OCI-M1 (cell line): ENCODE measurements at regions not wholly inside any gene's neighbourhood (a gene's known extent, or its start where the extent isn't known, plus 50 kb on each side); places are given as distances from the start of the nearest gene placed in this dataset.

ENCODE experiments used
- DNase-seq: peaks from one replicate; lab custom pipeline; 2025; lab: John Stamatoyannopoulos, UW

DNA sequence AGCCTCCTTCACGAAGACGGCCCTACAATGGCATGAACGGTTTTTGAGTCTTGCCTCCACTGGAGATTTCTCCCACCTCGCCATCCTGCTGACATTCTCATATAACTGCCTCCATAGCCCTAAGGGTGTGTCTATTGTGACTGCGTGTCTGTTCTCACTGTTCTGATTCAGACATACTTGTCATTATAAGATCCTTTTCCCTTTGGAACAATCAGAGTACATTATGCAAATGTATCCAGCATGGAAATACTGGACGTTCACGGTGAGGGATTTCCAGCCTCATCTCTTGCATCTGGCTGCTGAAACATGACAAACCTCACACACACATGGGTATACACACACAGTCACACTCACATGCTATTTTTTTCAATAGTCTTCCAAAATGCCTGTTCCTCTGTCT, 402.1 kb downstream of the DIRAS2 start:
- DNase-seq = no peak

DNA sequence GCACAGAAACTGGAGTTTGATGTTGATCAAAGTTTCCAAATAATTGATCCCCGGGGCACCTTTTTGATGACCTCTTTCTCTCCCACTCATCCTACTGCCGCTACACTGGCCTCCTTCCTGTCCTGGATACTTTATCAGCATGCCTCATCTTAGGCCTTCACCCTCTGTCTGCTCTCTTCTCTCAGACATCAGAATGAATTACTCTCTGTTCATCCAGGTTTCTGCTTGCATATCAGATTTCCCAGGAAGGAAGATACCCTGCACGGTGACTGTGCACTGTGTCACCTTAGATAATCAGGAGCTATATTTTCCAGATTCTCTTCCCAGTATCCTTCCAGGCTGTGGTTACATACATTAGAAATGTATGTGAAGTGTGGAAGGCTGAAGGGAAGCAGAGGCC, 397.0 kb downstream of the DIRAS2 start:
- no peak for DNase-seq

DNA sequence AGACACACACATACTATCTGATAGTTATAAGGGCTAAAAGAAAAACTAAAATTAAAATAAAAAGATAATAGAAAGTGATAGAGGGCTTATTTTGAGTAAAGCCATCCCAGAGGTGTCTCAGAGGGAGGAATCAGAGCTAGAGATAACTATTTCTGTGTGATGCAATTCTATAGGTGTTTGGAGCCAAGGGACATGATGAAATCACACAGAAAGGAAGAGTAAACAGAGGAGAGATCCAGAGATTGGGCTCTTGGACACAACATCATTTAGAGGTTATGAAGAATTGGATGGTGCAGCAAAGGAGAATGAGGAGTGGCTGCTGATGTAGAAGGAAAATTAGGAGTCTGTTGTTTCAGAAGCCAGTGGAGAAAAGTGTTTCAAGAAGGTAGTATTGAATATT, 393.5 kb downstream of the DIRAS2 start:
- no peak for DNase-seq

DNA sequence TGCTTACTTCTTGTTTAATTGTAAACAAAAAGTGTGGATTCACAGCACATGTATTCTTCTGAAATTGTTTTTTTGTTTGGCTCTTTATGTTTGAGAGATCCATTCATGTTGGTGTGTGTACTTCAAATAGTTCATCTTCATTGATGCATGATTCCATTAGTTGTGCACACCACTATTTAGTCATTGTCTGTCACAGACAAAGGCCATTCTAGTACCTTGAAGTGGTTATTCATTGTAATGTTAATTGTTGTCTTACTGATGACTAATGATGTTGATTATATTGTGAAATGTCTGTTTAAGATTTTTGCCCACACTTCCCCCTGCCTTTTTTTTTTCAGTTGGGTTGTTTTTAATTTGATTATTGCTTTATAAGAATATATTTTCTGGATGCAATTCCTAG, 391.3 kb downstream of the DIRAS2 start:
- DNase-seq = no peak

DNA sequence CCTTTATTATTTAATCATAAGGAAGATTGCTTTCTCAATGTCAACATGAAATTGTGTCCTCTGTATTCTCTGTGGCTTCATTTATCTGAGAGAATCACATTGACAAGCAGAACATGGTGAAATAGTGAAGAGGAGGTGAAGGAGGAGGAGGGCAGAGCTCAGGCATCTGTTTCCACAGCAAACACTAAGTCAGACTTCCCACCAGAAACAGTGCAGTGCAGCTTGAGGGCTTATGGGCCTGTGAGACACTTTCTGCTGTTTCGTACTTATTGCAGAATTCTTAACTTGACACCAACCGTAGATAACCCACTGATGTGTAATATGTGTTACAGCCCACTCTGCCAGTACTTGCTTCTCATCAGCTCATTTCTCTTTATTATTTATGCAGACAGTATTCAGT, 386.3 kb downstream of the DIRAS2 start:
- no peak for DNase-seq

DNA sequence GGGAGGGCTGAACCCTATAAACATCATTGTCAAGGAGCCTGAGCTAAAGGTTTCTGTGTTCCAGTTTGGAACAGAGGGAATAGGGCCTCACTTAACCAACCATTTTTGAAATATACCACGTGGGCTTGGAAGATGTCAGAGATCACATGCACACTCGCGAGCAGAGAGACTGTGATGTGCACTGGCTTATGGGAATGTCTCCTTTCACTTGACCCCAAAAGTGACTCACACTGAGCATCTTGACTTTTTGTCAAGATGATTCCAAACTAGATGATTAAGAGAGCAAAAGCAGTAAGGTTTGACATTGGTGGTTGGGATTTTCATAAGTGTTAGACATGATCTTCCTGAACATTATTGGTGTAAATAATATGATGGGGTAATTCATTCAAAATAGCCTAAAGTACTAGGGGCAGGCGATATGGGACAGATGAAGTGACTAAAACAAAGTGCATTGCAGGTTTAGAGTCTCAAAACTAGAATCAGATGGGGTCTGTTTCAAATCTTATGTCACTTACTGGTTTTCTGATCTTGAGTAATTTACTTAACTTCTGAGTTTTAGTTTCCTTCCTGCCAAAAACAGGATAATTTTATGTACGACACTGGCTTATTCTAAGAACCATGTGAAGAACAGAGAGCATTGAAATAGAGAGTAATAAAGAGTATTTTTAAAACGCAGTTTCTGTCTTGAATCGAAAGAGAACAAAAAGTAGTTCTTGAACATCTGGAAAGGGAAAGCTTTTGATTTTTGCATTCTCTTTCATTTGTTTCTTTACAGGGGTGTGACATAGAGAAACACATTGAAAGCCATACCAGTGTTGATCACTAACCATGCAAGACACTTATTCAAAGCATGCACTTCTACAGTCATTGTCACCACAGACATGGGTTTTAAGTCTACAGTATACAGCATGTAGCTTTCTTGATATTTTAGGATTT, 383.0 kb downstream of the DIRAS2 start:
- no peak for DNase-seq

DNA sequence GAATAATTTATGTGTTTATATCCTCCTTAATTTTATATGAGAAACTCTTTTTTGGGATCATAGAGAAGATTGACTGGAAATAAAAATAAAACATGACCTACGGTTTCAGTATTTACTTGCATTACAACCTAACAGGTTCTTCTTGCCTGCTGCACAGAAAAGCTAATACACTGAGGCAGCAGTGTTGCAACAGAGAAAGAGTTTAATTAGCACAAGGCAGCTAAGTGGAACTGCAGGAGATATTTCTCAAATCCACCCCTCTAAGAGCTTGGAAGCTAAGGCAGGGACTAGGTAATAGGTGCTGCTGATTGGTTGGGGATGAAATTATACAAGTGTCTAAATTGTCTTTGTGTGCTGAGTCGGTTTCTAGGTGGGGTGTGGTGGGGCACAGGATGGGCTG, 380.9 kb downstream of the DIRAS2 start:
- no peak for DNase-seq

DNA sequence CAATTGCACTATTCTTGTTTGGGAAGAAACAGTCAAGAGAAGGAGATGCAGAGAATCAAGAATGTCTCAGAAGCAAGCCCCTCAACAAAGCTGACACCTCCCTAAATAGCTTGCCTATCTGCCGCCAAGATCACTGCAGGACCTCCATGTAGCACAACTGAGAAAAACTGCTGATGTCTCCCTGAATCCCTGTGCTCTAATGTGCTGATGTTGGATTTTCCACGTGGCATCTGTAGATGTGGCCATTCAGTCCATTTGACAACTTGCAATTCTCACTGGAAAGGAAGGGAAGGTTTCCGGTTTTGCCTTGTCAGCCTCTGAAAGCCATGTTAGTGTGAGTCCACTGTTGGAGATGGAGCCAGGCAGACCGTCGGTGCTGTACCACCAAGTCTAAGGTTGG, 374.0 kb downstream of the DIRAS2 start:
- DNase-seq = no peak

DNA sequence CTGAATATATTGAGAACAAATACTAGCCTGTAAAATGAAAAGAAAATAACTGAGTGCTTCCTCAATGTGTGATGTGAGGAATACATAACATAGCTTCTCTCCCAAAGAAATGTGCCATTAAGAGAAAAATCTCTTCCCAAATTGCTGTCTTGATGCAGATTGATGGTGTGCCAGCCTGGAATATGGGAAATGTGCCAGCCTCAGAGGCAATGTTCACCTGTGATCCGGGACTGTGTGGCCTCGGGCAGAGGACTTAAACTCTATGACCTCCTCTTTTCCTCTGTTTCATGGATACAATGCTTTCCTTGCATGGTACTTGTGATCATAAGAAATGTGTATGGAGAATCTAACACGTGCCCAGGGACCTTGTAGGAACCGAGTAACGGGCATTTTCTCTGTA, 370.9 kb downstream of the DIRAS2 start:
- DNase-seq = no peak

DNA sequence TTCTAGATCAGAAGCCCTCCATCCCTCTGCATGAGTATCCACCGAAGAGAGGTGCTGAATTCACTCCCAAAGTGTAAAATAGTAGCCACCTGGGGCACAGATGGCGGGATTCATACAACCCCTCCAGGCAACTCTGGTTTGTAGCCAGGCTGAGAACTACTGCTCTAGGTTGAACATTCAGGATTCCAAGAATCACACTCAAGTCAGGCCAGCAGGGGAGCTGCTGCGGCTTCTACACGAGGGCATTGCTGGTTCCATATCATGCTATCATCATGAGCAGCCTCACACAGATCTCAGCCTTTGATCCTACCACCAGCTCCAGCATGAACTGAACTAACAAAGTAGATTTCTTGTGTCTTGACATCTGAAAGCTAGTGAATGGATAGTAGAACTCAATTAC, 367.9 kb downstream of the DIRAS2 start:
- DNase-seq = no peak

DNA sequence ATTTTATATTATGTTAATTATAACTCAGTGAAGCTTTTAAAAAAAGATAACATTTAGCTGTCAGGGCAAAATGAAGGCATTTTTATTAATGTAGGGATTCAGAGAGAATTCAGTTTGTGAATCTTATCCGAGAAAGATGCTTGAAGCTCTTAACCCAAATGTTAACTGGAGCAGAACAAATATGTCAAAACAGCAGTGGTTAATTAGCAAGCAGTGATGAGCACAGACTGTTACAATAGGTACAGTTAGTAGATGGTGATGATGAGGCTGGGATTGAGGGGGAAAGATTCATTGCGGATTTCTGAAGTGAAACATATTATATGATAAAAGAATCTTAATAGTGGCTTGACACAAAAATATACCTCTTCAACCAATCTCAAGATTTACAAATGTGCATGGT, 356.7 kb downstream of the DIRAS2 start:
- DNase-seq = no peak

DNA sequence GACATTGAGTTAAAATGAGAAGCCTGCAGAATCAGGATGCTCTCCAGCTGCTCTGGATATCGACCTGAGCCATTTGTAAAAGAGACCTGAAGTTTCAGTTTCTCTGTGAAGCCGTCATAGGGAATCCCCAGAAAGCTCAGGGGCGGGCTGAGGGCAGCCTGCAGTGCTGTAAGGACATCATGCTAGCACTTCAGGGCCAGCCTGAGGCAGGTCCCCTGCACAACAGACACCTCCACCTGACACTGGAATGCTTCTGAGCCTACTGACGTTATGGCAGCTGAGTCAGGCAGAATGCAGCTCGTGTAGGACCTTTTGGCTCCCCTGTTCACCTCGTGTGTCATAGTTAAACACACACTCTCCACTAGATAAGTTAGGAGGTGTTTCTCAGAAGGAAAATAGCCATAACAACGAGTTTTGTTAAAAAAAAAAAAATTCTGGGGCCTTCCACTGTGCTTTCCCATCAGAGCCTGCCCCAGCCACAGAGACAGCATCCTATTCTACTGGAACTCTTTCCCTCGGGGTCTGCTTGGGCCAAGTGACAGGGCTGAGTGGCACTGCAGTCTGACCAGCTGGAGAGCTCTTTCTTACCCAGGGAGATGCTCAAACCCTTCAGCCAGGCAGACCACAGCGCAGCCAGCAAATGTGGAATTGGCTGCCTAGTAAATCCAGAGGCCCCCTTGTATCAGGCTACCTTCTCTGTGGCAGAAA, 354.9 kb downstream of the DIRAS2 start:
- no peak for DNase-seq

DNA sequence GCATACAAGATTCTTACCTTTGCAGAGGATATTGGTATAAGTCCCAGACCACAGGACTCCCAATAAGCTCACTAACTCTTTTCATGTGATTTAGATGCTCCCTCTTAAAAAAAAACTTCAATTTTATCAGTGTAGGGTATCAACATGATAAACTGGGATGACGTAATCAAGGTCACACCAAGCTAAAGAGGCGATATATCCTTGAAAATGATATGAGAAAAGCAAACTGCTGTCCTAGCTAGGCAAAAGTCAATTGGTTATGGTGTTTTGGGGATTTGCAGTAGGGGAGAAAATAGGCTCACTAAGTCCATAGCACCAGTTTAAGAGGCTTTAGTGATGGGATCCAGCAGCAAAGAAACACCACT, 354.4 kb downstream of the DIRAS2 start:
- no peak for DNase-seq

DNA sequence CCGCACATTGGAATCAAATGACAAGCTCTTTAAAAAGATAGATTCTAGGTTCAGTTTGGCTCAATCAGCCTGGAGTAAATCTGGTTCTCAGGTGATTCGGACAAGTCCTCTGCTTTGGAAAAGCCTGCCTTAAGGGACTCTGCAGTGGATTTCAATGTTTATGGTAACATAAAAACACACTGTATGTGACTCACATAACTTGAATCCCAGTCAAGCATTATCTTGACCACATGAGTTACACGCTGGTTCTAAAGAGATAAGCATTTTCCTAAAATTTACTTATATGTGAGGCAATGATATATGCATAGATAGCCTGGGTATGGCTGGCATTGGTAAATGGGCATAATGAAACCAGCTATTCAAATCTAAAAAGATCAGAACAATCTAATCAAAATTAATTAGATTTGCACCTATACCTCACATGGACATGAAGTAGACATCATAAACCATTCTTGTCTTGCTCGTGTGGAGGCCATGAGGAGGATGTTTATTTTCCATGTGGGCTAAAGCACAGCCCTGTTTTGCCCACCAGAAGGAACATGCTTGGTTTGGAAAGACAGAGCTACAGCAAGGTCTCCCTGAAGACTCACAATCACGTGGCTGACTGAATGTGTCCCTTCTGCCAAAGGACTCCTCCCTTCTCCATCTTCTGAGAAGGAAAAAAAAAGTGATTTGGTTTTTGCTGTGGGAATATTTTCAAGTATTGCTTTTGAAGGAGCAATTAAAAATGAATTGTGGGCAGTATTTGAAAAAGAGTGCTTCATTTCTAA, 351.7 kb downstream of the DIRAS2 start:
- no peak for DNase-seq

DNA sequence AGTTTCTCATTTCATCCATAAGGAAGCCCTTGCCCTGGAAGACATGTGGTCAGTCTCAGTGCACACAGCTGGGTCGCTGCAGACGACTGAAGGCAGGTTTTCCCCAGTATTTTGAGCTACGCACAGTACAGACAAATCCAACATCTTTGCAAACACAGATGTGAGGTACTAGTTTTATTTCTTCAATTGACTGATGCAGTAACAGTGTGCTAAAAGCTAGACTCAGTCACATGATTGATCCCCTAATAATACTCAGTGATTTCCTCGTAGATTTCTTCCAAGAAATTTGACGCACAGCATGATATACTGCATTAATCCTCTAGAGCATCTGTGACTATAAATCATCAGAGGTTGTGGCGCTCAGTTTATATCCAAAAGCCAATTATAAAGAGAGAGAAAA, 346.1 kb downstream of the DIRAS2 start:
- no peak for DNase-seq

DNA sequence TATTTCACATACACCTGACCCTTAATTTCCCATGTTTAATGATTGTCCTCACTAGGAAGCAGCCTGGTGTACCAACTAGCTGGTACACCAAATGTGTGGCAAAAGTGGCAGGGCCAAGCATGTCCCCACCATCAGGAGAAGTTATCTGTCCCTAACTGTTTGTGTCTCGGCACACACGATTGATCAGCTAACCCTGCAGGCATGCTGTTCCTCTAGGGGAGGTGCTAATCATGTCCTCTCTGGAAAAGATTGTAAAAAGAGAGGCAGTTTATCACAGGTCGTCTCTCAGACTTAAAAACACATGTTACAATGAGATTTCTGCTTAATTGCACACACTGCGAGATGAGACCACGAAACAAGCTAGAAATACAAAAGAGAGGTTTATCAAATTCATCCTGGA, 342.7 kb downstream of the DIRAS2 start:
- DNase-seq = no peak

DNA sequence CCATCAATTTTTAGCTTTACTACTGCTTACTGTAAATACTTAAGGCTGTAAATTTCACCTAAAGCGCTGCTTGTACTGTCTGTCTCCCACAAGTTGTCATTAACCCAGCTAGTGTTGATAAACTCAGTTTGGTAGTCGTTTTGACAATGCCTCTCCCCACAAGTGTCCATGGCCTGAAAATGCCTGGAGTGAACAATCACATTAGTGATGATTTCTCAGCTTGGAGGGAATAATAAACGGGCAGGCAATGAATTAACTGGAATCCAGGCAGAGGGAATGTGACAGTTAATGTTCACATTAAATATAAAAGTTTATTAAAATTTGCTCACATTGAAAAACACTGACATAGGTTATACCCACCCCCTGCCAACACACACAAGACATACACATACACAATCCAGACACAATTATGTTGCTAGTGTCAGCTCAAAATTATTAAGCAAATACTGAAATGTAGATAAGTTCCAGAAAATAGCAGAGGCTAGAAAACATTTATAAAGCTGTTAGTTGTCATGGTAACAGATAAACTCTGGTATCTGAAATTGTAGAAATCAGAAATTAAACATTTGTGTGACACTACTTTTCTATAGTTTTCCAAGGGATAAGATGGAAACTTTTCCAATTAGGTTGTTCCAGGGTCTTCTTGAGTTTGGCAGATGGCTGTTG, 341.9 kb downstream of the DIRAS2 start:
- DNase-seq = no peak

DNA sequence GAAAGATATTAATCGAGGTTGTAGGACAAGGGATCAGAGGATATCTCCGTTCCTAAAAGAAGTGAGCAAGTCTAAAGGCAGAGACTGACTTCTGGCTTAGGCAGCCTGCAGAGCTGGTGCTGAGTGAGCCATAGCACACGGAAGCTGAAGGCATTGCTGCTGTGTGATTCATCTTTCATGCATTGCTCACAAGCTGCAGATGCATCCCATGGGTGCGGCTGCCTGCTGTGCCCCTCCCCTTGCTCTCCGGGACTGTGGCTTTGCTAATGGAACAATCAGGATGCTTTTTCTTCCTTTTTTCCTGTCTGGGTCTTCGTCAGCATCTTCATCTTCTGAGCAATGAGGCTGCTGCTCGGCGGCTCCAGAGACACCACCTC, 341.4 kb downstream of the DIRAS2 start:
- no peak for DNase-seq

DNA sequence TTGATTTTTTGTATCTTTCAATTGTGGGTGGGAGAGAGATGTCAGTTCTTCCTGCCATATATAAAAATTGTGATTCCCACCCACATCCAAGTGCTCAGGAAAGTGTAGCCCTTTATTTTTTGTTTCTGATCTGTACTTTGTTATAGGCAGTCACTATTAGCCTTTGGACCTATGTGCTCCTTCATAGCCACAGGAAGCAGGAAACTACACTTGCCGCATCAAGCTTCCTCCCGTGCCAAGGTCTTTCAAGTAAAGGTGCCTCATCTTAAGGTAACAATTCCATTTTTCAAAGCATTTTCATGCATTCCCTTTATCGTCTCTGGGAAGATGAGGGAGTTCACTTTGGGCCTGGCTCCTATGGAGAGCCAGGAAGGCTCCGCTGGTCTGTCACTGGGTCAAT, 339.0 kb downstream of the DIRAS2 start:
- DNase-seq = no peak

DNA sequence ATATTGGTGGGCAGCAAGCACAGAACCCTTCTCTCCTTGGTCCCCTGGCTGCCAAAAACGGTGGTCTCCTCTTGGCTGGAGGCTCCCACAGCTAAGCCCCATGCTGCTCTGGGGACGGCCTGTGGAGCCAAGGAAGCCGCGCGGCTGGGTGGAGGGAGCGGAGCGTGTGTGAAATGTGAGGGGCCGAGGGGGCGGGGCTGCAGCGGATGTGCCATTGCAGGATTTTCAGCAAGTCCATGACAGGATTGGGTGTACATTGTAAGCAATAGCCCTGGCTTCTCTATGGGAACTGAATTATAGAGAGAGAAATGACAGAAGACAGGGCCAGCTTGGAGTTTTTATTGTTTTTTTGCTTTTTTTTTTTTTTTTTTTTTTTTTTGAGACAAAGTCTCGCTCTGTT, 336.5 kb downstream of the DIRAS2 start:
- DNase-seq = no peak

DNA sequence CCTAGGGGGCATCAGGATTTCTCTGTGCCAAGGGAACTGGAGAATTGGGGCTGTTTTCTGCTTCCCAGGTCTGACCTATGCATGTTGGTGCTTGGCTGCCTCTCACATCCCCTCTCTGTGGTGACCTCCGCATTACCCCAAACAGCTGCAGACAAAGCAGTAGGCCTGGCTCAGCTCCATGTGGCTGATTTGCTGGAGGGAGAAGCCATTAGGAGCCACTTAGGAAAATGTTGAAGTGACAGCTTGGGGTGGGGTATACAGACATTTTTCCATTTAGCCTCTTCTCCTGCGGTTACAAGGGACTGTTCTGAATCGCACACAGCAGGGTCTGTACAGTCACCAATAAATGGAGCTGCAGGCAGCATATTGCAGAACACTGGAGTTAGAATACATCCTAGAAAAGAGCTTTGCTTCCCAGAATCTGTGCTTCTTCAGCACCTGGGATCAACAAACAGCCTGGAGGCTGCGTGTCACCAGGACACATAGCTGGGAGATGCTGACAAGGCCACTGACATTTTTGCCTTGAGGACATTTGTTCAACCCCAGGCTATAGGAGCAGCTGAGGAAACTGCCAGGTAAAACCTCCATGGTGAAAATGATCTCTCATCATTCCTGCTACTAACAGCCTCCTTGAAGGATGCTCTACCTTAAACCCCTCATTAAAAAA, 335.3 kb downstream of the DIRAS2 start:
- no peak for DNase-seq

DNA sequence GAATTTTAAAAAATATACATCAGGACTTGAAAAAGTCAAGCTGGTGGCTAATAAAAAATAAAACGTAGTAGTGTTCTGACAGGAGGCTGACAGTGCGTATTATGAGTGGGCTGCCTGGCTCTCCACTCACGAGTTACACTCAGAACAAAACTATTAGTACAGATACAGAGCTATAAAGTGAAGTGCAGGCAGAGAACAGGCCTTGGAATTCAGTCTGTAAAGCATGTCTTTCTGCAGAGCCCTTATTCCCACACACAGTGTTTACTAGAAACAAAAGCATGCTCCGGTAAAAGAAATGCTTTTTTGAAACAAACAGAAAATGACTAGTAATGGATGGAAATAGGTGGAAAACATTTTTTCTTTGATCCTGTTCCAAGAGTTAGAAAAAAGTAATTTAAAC, 334.7 kb downstream of the DIRAS2 start:
- DNase-seq = no peak
